ENCODE measurements at regions not wholly inside any gene's neighbourhood (a gene's known extent, or its start where the extent isn't known, plus 50 kb on each side); places are given as distances from the start of the nearest gene placed in this dataset.

- TF ChIP-seq, protein P1, sequence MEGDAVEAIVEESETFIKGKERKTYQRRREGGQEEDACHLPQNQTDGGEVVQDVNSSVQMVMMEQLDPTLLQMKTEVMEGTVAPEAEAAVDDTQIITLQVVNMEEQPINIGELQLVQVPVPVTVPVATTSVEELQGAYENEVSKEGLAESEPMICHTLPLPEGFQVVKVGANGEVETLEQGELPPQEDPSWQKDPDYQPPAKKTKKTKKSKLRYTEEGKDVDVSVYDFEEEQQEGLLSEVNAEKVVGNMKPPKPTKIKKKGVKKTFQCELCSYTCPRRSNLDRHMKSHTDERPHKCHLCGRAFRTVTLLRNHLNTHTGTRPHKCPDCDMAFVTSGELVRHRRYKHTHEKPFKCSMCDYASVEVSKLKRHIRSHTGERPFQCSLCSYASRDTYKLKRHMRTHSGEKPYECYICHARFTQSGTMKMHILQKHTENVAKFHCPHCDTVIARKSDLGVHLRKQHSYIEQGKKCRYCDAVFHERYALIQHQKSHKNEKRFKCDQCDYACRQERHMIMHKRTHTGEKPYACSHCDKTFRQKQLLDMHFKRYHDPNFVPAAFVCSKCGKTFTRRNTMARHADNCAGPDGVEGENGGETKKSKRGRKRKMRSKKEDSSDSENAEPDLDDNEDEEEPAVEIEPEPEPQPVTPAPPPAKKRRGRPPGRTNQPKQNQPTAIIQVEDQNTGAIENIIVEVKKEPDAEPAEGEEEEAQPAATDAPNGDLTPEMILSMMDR (IDR thresholded peaks at IDR 0.05; ENCODE audit: low read depth, low read length), result no peak
- no peak overlapping the region for H3K4me3 ChIP-seq (ENCODE audit: low read depth, low read length)
Observed at GRCh38 chr5:68519143-68519542, 303.6 kb downstream of the PIK3R1 start.

DNA sequence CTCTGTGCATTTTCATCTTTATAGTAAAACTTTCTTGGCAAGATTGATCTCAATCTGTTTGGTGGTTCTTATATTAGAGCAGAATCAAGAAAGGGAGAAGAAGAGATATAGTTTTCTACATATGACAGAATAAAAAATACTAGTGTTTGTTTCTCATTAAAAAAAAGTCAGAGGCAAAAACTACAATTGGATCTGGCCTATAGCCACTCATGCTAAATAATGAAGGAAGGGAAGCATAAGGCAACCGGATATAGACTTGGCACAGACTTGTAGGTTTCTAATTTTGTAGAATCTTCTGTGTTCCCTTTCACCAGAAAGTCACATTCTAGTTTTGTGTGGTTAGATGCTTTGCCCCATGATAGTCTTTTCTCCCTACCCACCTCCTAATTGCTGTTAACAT lies 306.2 kb downstream of the PIK3R1 start:
- H3K4me3 ChIP-seq (ENCODE audit: low read depth, low read length), result no peak overlapping the region
- TF ChIP-seq, protein P1 (IDR thresholded peaks at IDR 0.05; ENCODE audit: low read depth, low read length), result no peak

DNA sequence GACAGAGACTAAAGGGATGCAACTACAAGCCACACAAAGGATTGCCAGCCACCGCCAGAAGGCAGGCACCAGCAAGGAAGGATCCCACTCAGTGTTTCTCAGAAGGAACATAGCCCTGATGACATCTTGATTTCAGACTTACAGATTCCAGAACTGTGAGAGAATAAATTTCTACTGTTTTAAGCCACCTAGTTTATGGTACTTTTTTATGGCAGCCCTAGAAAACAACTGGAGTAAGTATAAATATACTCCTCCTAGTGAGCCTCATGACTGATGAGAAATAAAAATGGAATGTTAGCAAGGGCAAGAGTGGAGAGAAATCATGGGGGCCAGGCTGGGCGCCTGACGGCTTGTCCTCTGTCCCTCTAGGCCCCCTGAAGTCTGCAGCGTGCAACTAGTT lies 307.3 kb downstream of the PIK3R1 start:
- TF ChIP-seq, protein P1 (IDR thresholded peaks at IDR 0.05; ENCODE audit: low read depth, low read length), result no peak
- no peak overlapping the region for H3K4me3 ChIP-seq (ENCODE audit: low read depth, low read length)

DNA sequence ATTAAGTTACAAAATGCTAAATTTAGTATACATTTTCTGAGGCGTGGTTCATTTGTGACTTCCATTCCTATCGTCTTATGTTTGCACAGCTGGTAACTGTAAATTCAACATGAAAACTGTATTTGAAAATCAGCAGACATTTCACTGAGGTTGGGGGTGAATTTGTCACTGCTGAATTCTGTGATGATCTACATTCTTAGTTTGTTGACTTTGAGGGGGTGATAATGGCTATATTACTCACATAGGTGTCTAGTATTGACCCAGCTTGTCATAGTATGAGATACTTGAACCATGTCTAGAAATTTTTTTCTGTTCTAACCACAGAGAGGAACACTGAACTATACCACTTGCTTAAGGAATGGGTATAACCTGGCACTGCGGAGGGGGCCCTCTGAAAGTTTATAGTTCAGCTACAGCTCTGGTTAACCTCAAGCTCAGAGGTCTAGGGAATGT lies 313.3 kb downstream of the PIK3R1 start:
- H3K4me3 ChIP-seq (ENCODE audit: low read depth, low read length), result no peak overlapping the region
- TF ChIP-seq, protein P1 (IDR thresholded peaks at IDR 0.05; ENCODE audit: low read depth, low read length), result no peak

- H3K4me3 ChIP-seq (ENCODE audit: low read depth, low read length), result no peak overlapping the region
- TF ChIP-seq, protein P1 (IDR thresholded peaks at IDR 0.05; ENCODE audit: low read depth, low read length), result no peak
Observed at GRCh38 chr5:68529581-68529980, 314.0 kb downstream of the PIK3R1 start.

DNA sequence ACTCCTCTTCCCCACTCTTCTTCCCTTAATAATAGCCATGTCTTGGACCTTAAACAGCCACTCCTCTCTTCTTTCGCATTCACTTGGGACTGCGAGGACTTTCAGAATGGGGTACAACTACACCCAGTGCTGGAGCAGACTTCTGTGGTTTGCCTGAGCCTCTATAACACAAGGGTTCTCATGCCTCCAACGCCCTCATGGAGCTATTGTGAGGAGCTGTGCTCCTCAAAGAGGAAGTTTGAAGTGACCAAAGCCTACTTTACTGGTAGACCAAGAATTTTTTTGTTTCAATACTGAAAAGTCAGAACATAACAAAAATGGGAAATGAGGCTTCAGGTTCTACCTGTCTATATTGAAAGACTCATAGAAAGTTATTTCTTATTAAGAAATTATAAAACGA lies 316.4 kb downstream of the PIK3R1 start:
- no peak overlapping the region for H3K4me3 ChIP-seq (ENCODE audit: low read depth, low read length)
- TF ChIP-seq, protein P1 (IDR thresholded peaks at IDR 0.05; ENCODE audit: low read depth, low read length), result no peak

GRCh38 chr5:68533051-68533450 lies 317.5 kb downstream of the PIK3R1 start:
- no peak overlapping the region for H3K4me3 ChIP-seq (ENCODE audit: low read depth, low read length)
- TF ChIP-seq, protein P1 (IDR thresholded peaks at IDR 0.05; ENCODE audit: low read depth, low read length), result no peak
